ENCODE measurements at regions not wholly inside any gene's neighbourhood (a gene's known extent, or its start where the extent isn't known, plus 50 kb on each side); places are given as distances from the start of the nearest gene placed in this dataset.
"Not testable (repeated sequence)": the region's sequence is repeated elsewhere in the genome, so short reads cannot be mapped to it uniquely, and the experiment has no call there.

DNA sequence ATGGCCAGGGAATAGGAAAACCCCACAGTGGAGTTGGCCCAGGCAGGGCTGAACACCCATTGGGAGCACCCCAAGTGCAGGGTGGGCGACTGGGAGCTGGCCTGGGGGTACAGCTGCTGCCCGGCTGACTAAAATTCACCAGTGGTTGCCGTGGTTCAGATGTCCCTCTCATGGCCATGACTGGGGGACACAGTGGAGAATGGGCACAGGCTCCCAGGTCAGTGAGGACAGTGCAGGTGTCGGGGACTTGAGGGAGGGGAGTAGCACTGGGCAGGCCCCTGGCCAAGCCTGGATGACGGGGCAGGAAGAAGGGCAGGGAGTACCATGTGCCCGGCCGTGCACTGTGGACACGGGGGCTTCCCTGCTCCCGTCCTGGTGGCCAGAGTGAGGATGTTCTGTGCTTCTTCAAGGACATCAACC, 66.7 kb upstream of the TUBA3E start:
- H2BK5ac ChIP-seq (ENCODE audit: low read depth, low read length, poor library complexity, severe bottlenecking); in situ Hi-C loops (cut with MboI; ENCODE audit: low sequenced_read_pairs); H2BK15ac ChIP-seq (ENCODE audit: low read depth, low read length); H3K18ac ChIP-seq (ENCODE audit: low read depth, low read length); H3K4me3 ChIP-seq (ENCODE audit: insufficient read depth, low read depth, low read length); POLR2A ChIA-PET (ENCODE audit: unreplicated experiment); BruUV-seq (replicated peaks); H4K20me1 ChIP-seq (ENCODE audit: insufficient read depth, low read length); H3K4me1 ChIP-seq (ENCODE audit: control insufficient read depth, insufficient read depth, low read length); H2AFZ ChIP-seq (replicated peaks; ENCODE audit: low read length, poor library complexity); H3K4me2 ChIP-seq (ENCODE audit: low read depth, low read length); H2BK120ac ChIP-seq (ENCODE audit: low read depth, low read length); ATAC-seq (ENCODE audit: low read depth); H3K79me1 ChIP-seq (ENCODE audit: low read depth in 1 of 2, low read length in 2 of 2); H3K27ac ChIP-seq (ENCODE audit: insufficient read depth, low read length); H3K9me1 ChIP-seq (ENCODE audit: insufficient read depth, low read length); H4K5ac ChIP-seq (ENCODE audit: low read depth, low read length); H4K91ac ChIP-seq (ENCODE audit: insufficient read depth, low read depth, low read length); H2BK20ac ChIP-seq (ENCODE audit: low read depth, low read length); H4K8ac ChIP-seq (ENCODE audit: low read depth in 2 of 2, low read length in 2 of 2); H2AK5ac ChIP-seq (ENCODE audit: low read depth, low read length); intact Hi-C loops (cut with micrococcal nuclease); dilution Hi-C loops (cut with HindIII; ENCODE audit: low sequenced_read_pairs, unreplicated experiment); CTCF ChIA-PET; H3K36me3 ChIP-seq (ENCODE audit: control insufficient read depth, insufficient read depth, low read length); H3K9me3 ChIP-seq (ENCODE audit: control insufficient read depth, insufficient read depth, low read length); H3K23ac ChIP-seq (ENCODE audit: low read depth, low read length); H3K9ac ChIP-seq (ENCODE audit: low read depth, low read length); H3K14ac ChIP-seq (replicated peaks; ENCODE audit: low read depth, low read length); H2AK9ac ChIP-seq (replicated peaks; ENCODE audit: low read depth, low read length, poor library complexity); H3K56ac ChIP-seq (ENCODE audit: extremely low read depth, insufficient read depth, low read length); DNase-seq; H3K4ac ChIP-seq (ENCODE audit: low read depth, low read length): not testable (repeated sequence)
- peaks cover 12% of the 10 kb centered on the region; the same call in 1 of the 2 replicates for H3K27me3 ChIP-seq (ENCODE audit: control insufficient read depth, insufficient read depth, low read length)
- WGBS, 2 experiments (ENCODE audit: extremely low coverage in 2 of 2, insufficient read length in 1 of 2), result no CpG with 5 or more reads among the region's 9 CpGs

Measured in IMR-90 (cell line).